Spleen (tissue), 11 donors: ENCODE measurements at regions not wholly inside any gene's neighbourhood (a gene's known extent, or its start where the extent isn't known, plus 50 kb on each side); places are given as distances from the start of the nearest gene placed in this dataset.

ENCODE experiments used
- DNase-seq: peaks from one replicate; pipeline ENCODE4 v3.0.0-alpha.2; 2020
- H3K27ac ChIP-seq, 8 donors: fragments of 200-600 bp; sonication (generic) in 7 of 8; 1 replicate in 4 of 8; 2 replicates in 4 of 8; pipeline versions ENCODE4 v1.5.0 to v1.8.0; 2016 to 2021; ENCODE audit warnings: inconsistent platforms in 4 of 8, mild to moderate bottlenecking in 4 of 8, moderate library complexity in 1 of 8
- H3K27me3 ChIP-seq, 7 donors: fragments of 200-600 bp; sonication (generic) in 6 of 7; replicated peaks in 1 of 7; 1 replicate in 4 of 7; 2 replicates in 3 of 7; pipeline versions ENCODE4 v1.5.0 to v1.8.0; 2016 to 2021; ENCODE audit warnings: inconsistent platforms in 3 of 7, mild to moderate bottlenecking in 1 of 7
- H3K36me3 ChIP-seq, 6 donors: fragments of 200-600 bp; sonication (generic) in 5 of 6; 1 replicate in 4 of 6; 2 replicates in 2 of 6; pipeline versions ENCODE4 v1.5.0 to v1.8.0; 2016 to 2021; ENCODE audit warnings: inconsistent platforms in 2 of 6
- H3K4me1 ChIP-seq, 6 donors: fragments of 200-600 bp; sonication (generic) in 5 of 6; 1 replicate in 3 of 6; 2 replicates in 3 of 6; pipeline versions ENCODE4 v1.5.0 to v1.8.0; 2016 to 2021; ENCODE audit warnings: inconsistent platforms in 3 of 6
- H3K4me3 ChIP-seq, 8 donors: fragments of 200-600 bp; sonication (generic) in 7 of 8; 1 replicate in 4 of 8; 2 replicates in 4 of 8; pipeline versions ENCODE4 v1.5.0 to v1.8.0; 2016 to 2021; ENCODE audit warnings: inconsistent platforms in 4 of 8, mild to moderate bottlenecking in 4 of 8, moderate library complexity in 2 of 8
- H3K9me3 ChIP-seq, 8 donors: fragments of 200-600 bp; sonication (generic) in 7 of 8; 1 replicate in 4 of 8; 2 replicates in 4 of 8; pipeline versions ENCODE4 v1.5.0 to v1.8.0; 2016 to 2021; ENCODE audit warnings: inconsistent platforms in 4 of 8
- CTCF ChIP-seq, 11 experiments: fragments of 200-600 bp in 7 of 11; fragments of 450-650 bp in 4 of 11; sonication (generic) in 4 of 11; IDR thresholded peaks in 8 of 11; conservative IDR thresholded peaks in 3 of 11; 1 replicate in 7 of 11; 2 replicates in 4 of 11; pipeline versions ENCODE4 v1.4.0 to v1.8.0; 2016 to 2021; ENCODE audit warnings: antibody characterized with exemption in 11 of 11, inconsistent platforms in 4 of 11, mild to moderate bottlenecking in 1 of 11
- POLR2A ChIP-seq, 3 donors: fragments of 450-650 bp; IDR thresholded peaks; one replicate each; pipeline ENCODE4 v1.5.1; 2017; ENCODE audit warnings: antibody characterized with exemption in 3 of 3, mild to moderate bottlenecking in 1 of 3
- POLR2AphosphoS5 ChIP-seq, 3 donors: sonication (generic); formaldehyde crosslinking; IDR thresholded peaks; one replicate each; pipeline ENCODE4 v1.5.1; 2017; ENCODE audit warnings: antibody characterized with exemption in 3 of 3
- WGBS, 5 donors: extraction: QIAGEN DNeasy Blood & Tissue Kit in 3 of 5; methylation state at CpG; one replicate each; pipeline versions ENCODE4 v1.1.5 to v1.1.7; 2013 to 2018; 5-methylcytosine and 5-hydroxymethylcytosine counted together
- intact Hi-C: fragments of 100-400 bp; cut with DNase I; formaldehyde crosslinking; loops from one replicate; pipeline ENCODE4 v1.15.0; 2023; ENCODE audit warnings: low total_unique reads
- donor health status: healthy with polysubstance abuse.
- donor health status: DM: no; HTN: no; CAD: no; lungs with moderate emphysema.
- donor health status: DM: no; HTN: no; CAD: no.
- donor health status: Bipolar disorder and iron deficiency.
- donor health status: healthy.
- donor health status: DM: no; HTN: no; CAD: no.
- donor health status: DM: yes; HTN: yes; CAD: no.

- no peak overlapping the region for H3K27ac ChIP-seq
- intact Hi-C loops = no loop called here
- no peak for TF ChIP-seq POLR2A (IDR thresholded peaks at IDR 0.05)
- no peak for TF ChIP-seq CTCF (IDR thresholded peaks at IDR 0.05 in 8 of 11, conservative IDR thresholded peaks at IDR 0.05 in 3 of 11)
- TF ChIP-seq POLR2AphosphoS5 (IDR thresholded peaks at IDR 0.05) = no peak
- H3K4me1 ChIP-seq = peaks cover 0 to 10% (median 1%) of the 10 kb centered on the region in 6 donors
- WGBS, 5 donors = 84 to 98% (median 91%) methylated on average over 4 of the region's 4 CpGs
- no peaks in the 10 kb centered on the region for H3K27me3 ChIP-seq
- no peak for DNase-seq
- H3K36me3 ChIP-seq = no peaks in the 10 kb centered on the region
- peaks cover 0 to 26% (median 12%) of the 10 kb centered on the region in 8 donors for H3K9me3 ChIP-seq
- no peak overlapping the region for H3K4me3 ChIP-seq
Measured at GRCh38 chr5:152686931-152687330, 281.9 kb upstream of the NMUR2 start.

GRCh38 chr5:152688561-152689249 lies 283.6 kb upstream of the NMUR2 start:
- peak overlapping the region; percentile 16 to 72 (median 56) for H3K27ac ChIP-seq
- H3K27me3 ChIP-seq = no peaks in the 10 kb centered on the region
- H3K36me3 ChIP-seq = no peaks in the 10 kb centered on the region
- H3K4me1 ChIP-seq = peaks cover 0 to 10% (median 1%) of the 10 kb centered on the region in 6 donors
- H3K4me3 ChIP-seq = peak overlapping the region in 4 of 8 donors; percentile 7 to 44 (median 14)
- 52 to 78% (median 63%) methylated on average over 3 of the region's 3 CpGs for WGBS, 5 donors
- DNase-seq = no peak
- TF ChIP-seq CTCF (IDR thresholded peaks at IDR 0.05 in 8 of 11, conservative IDR thresholded peaks at IDR 0.05 in 3 of 11) = no peak
- no peak for TF ChIP-seq POLR2A (IDR thresholded peaks at IDR 0.05)
- no peak for TF ChIP-seq POLR2AphosphoS5 (IDR thresholded peaks at IDR 0.05)
- H3K9me3 ChIP-seq = peaks cover 0 to 26% (median 12%) of the 10 kb centered on the region in 8 donors
- intact Hi-C loops = no loop called here

- TF ChIP-seq POLR2AphosphoS5 (IDR thresholded peaks at IDR 0.05) (peak in 2 of 3 donors; percentile 44 to 63), CTCF (IDR thresholded peaks at IDR 0.05 in 8 of 11, conservative IDR thresholded peaks at IDR 0.05 in 3 of 11) (no peak), POLR2A (IDR thresholded peaks at IDR 0.05) (no peak)
- Histone ChIP-seq H3K27me3 (no peaks in the 10 kb centered on the region), H3K36me3 (no peaks in the 10 kb centered on the region), H3K4me3 (peak overlapping the region in 3 of 8 donors; percentile 7 to 44 (median 20)), H3K27ac (peak overlapping the region in 7 of 8 donors; percentile 17 to 72 (median 63)), H3K4me1 (peaks cover 0 to 10% (median 1%) of the 10 kb centered on the region in 6 donors), H3K9me3 (peaks cover 0 to 26% (median 12%) of the 10 kb centered on the region in 8 donors)
- intact Hi-C loops = no loop called here
- 54 to 71% (median 61%) methylated on average over 5 of the region's 5 CpGs for WGBS, 5 donors
- DNase-seq = peak; percentile 67
Measured at GRCh38 chr5:152689250-152689711, 284.2 kb upstream of the NMUR2 start.

- H3K9me3 ChIP-seq = peaks cover 0 to 17% (median 8%) of the 10 kb centered on the region in 8 donors
- H3K27ac ChIP-seq = no peak overlapping the region
- peaks cover 0 to 5% (median 1%) of the 10 kb centered on the region in 6 donors for H3K4me1 ChIP-seq
- WGBS, 5 donors = 32 to 45% (median 43%) methylated on average over 2 of the region's 2 CpGs
- no peak for TF ChIP-seq CTCF (IDR thresholded peaks at IDR 0.05 in 8 of 11, conservative IDR thresholded peaks at IDR 0.05 in 3 of 11)
- no peak for TF ChIP-seq POLR2A (IDR thresholded peaks at IDR 0.05)
- DNase-seq = no peak
- no peaks in the 10 kb centered on the region for H3K27me3 ChIP-seq
- no peaks in the 10 kb centered on the region for H3K36me3 ChIP-seq
- intact Hi-C loops = no loop called here
- H3K4me3 ChIP-seq = no peak overlapping the region
Measured at GRCh38 chr5:152694231-152694630, 289.2 kb upstream of the NMUR2 start.
